Tibial artery (tissue), 4 donors: ENCODE measurements at regions not wholly inside any gene's neighbourhood (a gene's known extent, or its start where the extent isn't known, plus 50 kb on each side); places are given as distances from the start of the nearest gene placed in this dataset.

Experiments used
- DNase-seq, 2 donors: peaks; one replicate each; pipeline ENCODE4 v3.0.0-alpha.2; 2019
- H3K27ac ChIP-seq, 2 donors: fragments of 200-600 bp; sonication (generic) in 1 of 2; 1 replicate in 1 of 2; 2 replicates in 1 of 2; pipeline ENCODE4 v1.5.1; 2018 to 2019; ENCODE audit warnings: mild to moderate bottlenecking in 1 of 2
- H3K27me3 ChIP-seq, 2 donors: fragments of 200-600 bp; sonication (generic) in 1 of 2; one replicate each; pipeline versions ENCODE4 v1.5.1 to v1.6.0; 2016 to 2019
- H3K36me3 ChIP-seq, 3 donors: fragments of 200-600 bp; sonication (generic) in 2 of 3; one replicate each; pipeline ENCODE4 v1.5.1; 2016 to 2019; ENCODE audit warnings: mild to moderate bottlenecking in 2 of 3
- H3K4me1 ChIP-seq, 4 donors: fragments of 200-600 bp; sonication (generic) in 2 of 4; 1 replicate in 3 of 4; 2 replicates in 1 of 4; pipeline ENCODE4 v1.5.1; 2016 to 2019
- H3K4me3 ChIP-seq, 2 donors: fragments of 200-600 bp; sonication (generic) in 1 of 2; 1 replicate in 1 of 2; 2 replicates in 1 of 2; pipeline ENCODE4 v1.5.1; 2018 to 2019; ENCODE audit warnings: mild to moderate bottlenecking in 2 of 2
- H3K9me3 ChIP-seq, 3 donors: fragments of 200-600 bp; sonication (generic) in 1 of 3; one replicate each; pipeline ENCODE4 v1.5.1; 2016 to 2019
- CTCF ChIP-seq, 2 experiments: fragments of 200-600 bp in 1 of 2; fragments of 450-650 bp in 1 of 2; IDR thresholded peaks; one replicate each; pipeline ENCODE4 v1.5.1; 2017 to 2019; ENCODE audit warnings: antibody characterized with exemption in 2 of 2, mild to moderate bottlenecking in 1 of 2, moderate library complexity in 1 of 2
- intact Hi-C: fragments of 100-400 bp; cut with DNase I; formaldehyde crosslinking; loops from one replicate; pipeline ENCODE4 v1.15.0; 2023; ENCODE audit warnings: low total_unique reads

- no peak overlapping the region for H3K27ac ChIP-seq
- H3K36me3 ChIP-seq, result no peaks in the 10 kb centered on the region
- H3K9me3 ChIP-seq, result peaks cover 0 to 4% (median 0%) of the 10 kb centered on the region in 3 donors
- intact Hi-C loops, result no loop called here
- no peaks in the 10 kb centered on the region for H3K27me3 ChIP-seq
- peaks cover 0 to 9% (median 0%) of the 10 kb centered on the region in 4 donors for H3K4me1 ChIP-seq
- no peak for TF ChIP-seq CTCF (IDR thresholded peaks at IDR 0.05)
- H3K4me3 ChIP-seq, result no peak overlapping the region
- DNase-seq, result no peak
Observed at GRCh38 chr3:1696669-1697275, 401.9 kb upstream of the CNTN4 start.

- Histone ChIP-seq H3K4me1 (peaks cover 0 to 9% (median 0%) of the 10 kb centered on the region in 4 donors), H3K27ac (no peak overlapping the region), H3K27me3 (no peaks in the 10 kb centered on the region), H3K36me3 (no peaks in the 10 kb centered on the region), H3K9me3 (no peaks in the 10 kb centered on the region), H3K4me3 (no peak overlapping the region)
- no peak for DNase-seq
- TF ChIP-seq CTCF (IDR thresholded peaks at IDR 0.05), result no peak
- intact Hi-C loops, result no loop called here
Observed at GRCh38 chr3:1699361-1699920, 399.2 kb upstream of the CNTN4 start.

- no peak for DNase-seq
- TF ChIP-seq CTCF (IDR thresholded peaks at IDR 0.05), result no peak
- H3K36me3 ChIP-seq, result no peaks in the 10 kb centered on the region
- intact Hi-C loops, result no loop called here
- no peak overlapping the region for H3K27ac ChIP-seq
- peaks cover 0 to under 1% (median 0%) of the 10 kb centered on the region in 3 donors for H3K9me3 ChIP-seq
- H3K27me3 ChIP-seq, result no peaks in the 10 kb centered on the region
- peaks cover 0 to under 1% (median 0%) of the 10 kb centered on the region in 4 donors for H3K4me1 ChIP-seq
- H3K4me3 ChIP-seq, result no peak overlapping the region
Observed at GRCh38 chr3:1700650-1701049, 398.0 kb upstream of the CNTN4 start.

GRCh38 chr3:1703169-1703568 is 395.5 kb upstream of the CNTN4 start:
- H3K9me3 ChIP-seq, result peaks cover 0 to 12% (median 0%) of the 10 kb centered on the region in 3 donors
- no peaks in the 10 kb centered on the region for H3K27me3 ChIP-seq
- DNase-seq, result no peak
- intact Hi-C loops, result no loop called here
- no peaks in the 10 kb centered on the region for H3K36me3 ChIP-seq
- no peaks in the 10 kb centered on the region for H3K4me1 ChIP-seq
- H3K4me3 ChIP-seq, result no peak overlapping the region
- H3K27ac ChIP-seq, result no peak overlapping the region
- no peak for TF ChIP-seq CTCF (IDR thresholded peaks at IDR 0.05)

- Histone ChIP-seq H3K9me3 (peaks cover 0 to 15% (median 0%) of the 10 kb centered on the region in 3 donors), H3K27me3 (no peaks in the 10 kb centered on the region), H3K4me1 (no peaks in the 10 kb centered on the region), H3K27ac (no peak overlapping the region), H3K4me3 (no peak overlapping the region), H3K36me3 (no peaks in the 10 kb centered on the region)
- intact Hi-C loops, result no loop called here
- TF ChIP-seq CTCF (IDR thresholded peaks at IDR 0.05), result no peak
- DNase-seq, result no peak
Observed at GRCh38 chr3:1710663-1711062, 388.0 kb upstream of the CNTN4 start.
